Pancreas (tissue), 10 donors: ENCODE measurements at regions not wholly inside any gene's neighbourhood (a gene's known extent, or its start where the extent isn't known, plus 50 kb on each side); places are given as distances from the start of the nearest gene placed in this dataset.

Experiments used
- ATAC-seq, 4 donors: fragments of 200-7000 bp; cut with Tn5 transposase; one replicate each; pipeline versions ENCODE4 v1.8.0 to v1.9.1; 2020; ENCODE audit warnings: mild to moderate bottlenecking in 4 of 4, moderate library complexity in 4 of 4
- DNase-seq, 6 donors: peaks; one replicate each; pipeline ENCODE4 v3.0.0-alpha.2; 2020
- FAIRE-seq: peaks from 2 replicates; lab custom pipeline; 2012; peaks lifted over from hg19 to GRCh38; lab: Jason Lieb, UNC
- H3K27ac ChIP-seq, 4 donors: fragments of 200-600 bp; sonication (generic); 1 replicate in 3 of 4; 2 replicates in 1 of 4; pipeline versions ENCODE4 v1.5.0 to v1.8.0; 2020
- H3K27me3 ChIP-seq, 4 donors: fragments of 200-600 bp; one replicate each; pipeline ENCODE4 v1.8.0; 2021
- H3K36me3 ChIP-seq, 3 donors: fragments of 200-600 bp; sonication (generic) in 1 of 3; one replicate each; pipeline versions ENCODE4 v1.5.0 to v1.8.0; 2020 to 2021
- H3K4me1 ChIP-seq, 3 donors: fragments of 200-600 bp; one replicate each; pipeline ENCODE4 v1.8.0; 2021
- H3K4me3 ChIP-seq, 4 donors: fragments of 200-600 bp; sonication (generic) in 2 of 4; one replicate each; pipeline versions ENCODE4 v1.5.0 to v1.8.0; 2020 to 2021
- H3K9me3 ChIP-seq, 4 donors: fragments of 200-600 bp; one replicate each; pipeline ENCODE4 v1.8.0; 2021
- WGBS, 2 donors: extraction: QIAGEN DNeasy Blood & Tissue Kit; methylation state at CpG; one replicate each; pipeline ENCODE4 v1.1.7; 2013; 5-methylcytosine and 5-hydroxymethylcytosine counted together
- intact Hi-C, 3 donors: fragments of 100-400 bp; cut with DNase I; formaldehyde crosslinking; loops; one replicate each; pipeline versions ENCODE4 v1.11.1 to v1.14.2; 2022
- TF ChIP-seq, protein P1 (sequence below), 4 donors: fragments of 200-600 bp; sonication (generic) in 3 of 4; IDR thresholded peaks; one replicate each; pipeline versions ENCODE4 v1.5.0 to v1.8.0; 2021; ENCODE audit warnings: antibody characterized with exemption in 4 of 4
- donor health status: healthy with polysubstance abuse.
- donor health status: DM: no; HTN: no; CAD: no; lungs with moderate emphysema.
- donor health status: DM: no; HTN: no; CAD: no.
- donor health status: control.
- donor health status: control.
- donor health status: Bipolar disorder and iron deficiency.
- donor health status: DM: yes; HTN: yes; CAD: no.
- donor health status: DM: no; HTN: no; CAD: no.
- donor health status: DM: no; HTN: no; CAD: no.
- donor health status: DM: yes; HTN: yes; CAD: no.

- Histone ChIP-seq H3K27ac (peak overlapping the region in 2 of 4 donors; percentile 14 to 18), H3K4me1 (no peaks in the 10 kb centered on the region), H3K36me3 (no peaks in the 10 kb centered on the region), H3K27me3 (no peaks in the 10 kb centered on the region), H3K4me3 (no peak overlapping the region), H3K9me3 (no peaks in the 10 kb centered on the region)
- DNase-seq (no peak), FAIRE-seq (no peak), ATAC-seq (peak in 3 of 4 donors; percentile 48 to 65 (median 57))
- TF ChIP-seq, protein P1, sequence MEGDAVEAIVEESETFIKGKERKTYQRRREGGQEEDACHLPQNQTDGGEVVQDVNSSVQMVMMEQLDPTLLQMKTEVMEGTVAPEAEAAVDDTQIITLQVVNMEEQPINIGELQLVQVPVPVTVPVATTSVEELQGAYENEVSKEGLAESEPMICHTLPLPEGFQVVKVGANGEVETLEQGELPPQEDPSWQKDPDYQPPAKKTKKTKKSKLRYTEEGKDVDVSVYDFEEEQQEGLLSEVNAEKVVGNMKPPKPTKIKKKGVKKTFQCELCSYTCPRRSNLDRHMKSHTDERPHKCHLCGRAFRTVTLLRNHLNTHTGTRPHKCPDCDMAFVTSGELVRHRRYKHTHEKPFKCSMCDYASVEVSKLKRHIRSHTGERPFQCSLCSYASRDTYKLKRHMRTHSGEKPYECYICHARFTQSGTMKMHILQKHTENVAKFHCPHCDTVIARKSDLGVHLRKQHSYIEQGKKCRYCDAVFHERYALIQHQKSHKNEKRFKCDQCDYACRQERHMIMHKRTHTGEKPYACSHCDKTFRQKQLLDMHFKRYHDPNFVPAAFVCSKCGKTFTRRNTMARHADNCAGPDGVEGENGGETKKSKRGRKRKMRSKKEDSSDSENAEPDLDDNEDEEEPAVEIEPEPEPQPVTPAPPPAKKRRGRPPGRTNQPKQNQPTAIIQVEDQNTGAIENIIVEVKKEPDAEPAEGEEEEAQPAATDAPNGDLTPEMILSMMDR (IDR thresholded peaks at IDR 0.05): no peak
- intact Hi-C loops: no loop called here
- WGBS, 2 donors: 21 to 23% methylated on average over 7 of the region's 7 CpGs
Measured at GRCh38 chr4:54547299-54548097, 110.3 kb upstream of the KIT start.

- TF ChIP-seq, protein P1 (IDR thresholded peaks at IDR 0.05): no peak
- intact Hi-C loops: no loop called here
- ATAC-seq: no peak
- no peaks in the 10 kb centered on the region for H3K27me3 ChIP-seq
- 76 to 82% methylated on average over 3 of the region's 3 CpGs for WGBS, 2 donors
- H3K27ac ChIP-seq: no peak overlapping the region
- no peaks in the 10 kb centered on the region for H3K4me1 ChIP-seq
- no peak overlapping the region for H3K4me3 ChIP-seq
- H3K9me3 ChIP-seq: no peaks in the 10 kb centered on the region
- H3K36me3 ChIP-seq: no peaks in the 10 kb centered on the region
- no peak for DNase-seq
- no peak for FAIRE-seq
Measured at GRCh38 chr4:54548098-54548620, 109.6 kb upstream of the KIT start.

DNA sequence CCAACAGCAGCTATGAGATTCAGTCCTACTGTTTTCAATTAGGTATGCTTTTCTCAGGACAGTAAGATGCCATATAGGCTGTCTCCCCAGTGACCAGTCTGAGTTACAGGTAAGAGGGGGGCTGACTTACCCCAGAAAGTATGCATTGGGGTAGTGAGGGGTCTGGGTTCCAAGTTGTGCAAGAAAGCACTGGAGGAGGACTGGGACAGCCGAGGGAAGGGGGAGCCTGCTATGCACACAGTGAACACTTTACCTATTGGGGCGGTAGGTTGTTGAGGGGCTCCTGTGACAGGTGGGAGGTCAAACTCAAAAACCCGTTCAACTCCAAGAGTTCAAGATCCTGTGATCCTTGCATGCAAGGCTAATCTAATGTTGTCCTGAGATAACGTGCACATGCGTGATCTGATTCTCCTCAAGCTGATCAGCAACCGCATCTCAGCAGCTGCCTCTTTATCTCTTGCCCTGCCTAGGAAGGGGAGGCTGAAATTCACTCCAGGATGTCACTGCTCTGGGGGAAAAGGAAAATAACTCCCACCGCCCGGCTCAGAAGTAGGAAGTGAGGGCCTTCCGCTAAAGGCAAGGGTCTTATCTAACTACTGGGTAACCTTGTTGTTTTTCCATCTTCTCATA lies 108.8 kb upstream of the KIT start:
- no peaks in the 10 kb centered on the region for H3K36me3 ChIP-seq
- H3K27me3 ChIP-seq: no peaks in the 10 kb centered on the region
- FAIRE-seq (no peak), DNase-seq (no peak), ATAC-seq (no peak)
- H3K4me1 ChIP-seq: no peaks in the 10 kb centered on the region
- H3K4me3 ChIP-seq: no peak overlapping the region
- WGBS, 2 donors: 81% methylated on average over 9 of the region's 9 CpGs
- H3K9me3 ChIP-seq: no peaks in the 10 kb centered on the region
- intact Hi-C loops: no loop called here
- no peak overlapping the region for H3K27ac ChIP-seq
- TF ChIP-seq, protein P1 (IDR thresholded peaks at IDR 0.05): no peak

- no peak for DNase-seq
- Histone ChIP-seq H3K9me3 (no peaks in the 10 kb centered on the region), H3K27ac (no peak overlapping the region), H3K4me3 (no peak overlapping the region), H3K36me3 (no peaks in the 10 kb centered on the region), H3K27me3 (no peaks in the 10 kb centered on the region), H3K4me1 (no peaks in the 10 kb centered on the region)
- intact Hi-C loops: no loop called here
- TF ChIP-seq, protein P1 (IDR thresholded peaks at IDR 0.05): no peak
- 42 to 45% methylated on average over 8 of the region's 8 CpGs for WGBS, 2 donors
- ATAC-seq: no peak
- FAIRE-seq: no peak
Measured at GRCh38 chr4:54550395-54551171, 107.2 kb upstream of the KIT start.
